ENCODE measurements at regions not wholly inside any gene's neighbourhood (a gene's known extent, or its start where the extent isn't known, plus 50 kb on each side); places are given as distances from the start of the nearest gene placed in this dataset.
"Not testable (repeated sequence)": the region's sequence is repeated elsewhere in the genome, so short reads cannot be mapped to it uniquely, and the experiment has no call there.

DNA sequence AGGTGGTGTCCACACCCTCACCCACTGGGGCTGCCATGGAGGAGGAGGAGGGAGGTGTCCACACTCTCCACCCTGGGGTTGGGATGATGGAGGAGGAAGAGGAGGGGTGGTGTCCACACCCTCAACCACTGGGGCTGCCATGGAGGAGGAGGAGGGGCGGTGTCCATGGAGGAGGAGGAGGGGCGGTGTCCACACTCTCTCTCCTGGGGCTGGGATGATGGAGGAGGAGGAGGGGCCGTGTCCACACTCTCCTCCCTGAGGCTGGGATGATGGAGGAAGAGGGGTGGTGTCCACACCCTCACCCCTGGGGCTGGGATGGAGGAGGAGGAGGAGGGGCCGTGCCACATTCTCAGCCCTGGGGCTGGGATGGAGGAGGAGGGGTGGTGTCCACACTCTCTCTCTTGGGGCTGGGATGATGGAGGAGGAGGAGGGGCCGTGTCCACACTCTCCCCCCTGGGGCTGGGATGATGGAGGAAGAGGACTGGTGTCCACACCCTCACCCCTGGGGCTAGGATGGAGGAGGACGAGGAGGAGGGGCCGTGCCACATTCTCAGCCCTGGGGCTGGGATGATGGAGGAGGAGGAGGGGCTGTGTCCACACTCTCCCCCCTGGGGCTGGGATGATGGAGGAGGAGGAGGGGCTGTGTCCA lies 231.7 kb downstream of the CRLF2 start (continued):
- TF ChIP-seq GABPA (IDR thresholded peaks at IDR 0.05; ENCODE audit: borderline replicate concordance, insufficient read depth, low read length) (no peak), EGR1 (IDR thresholded peaks at IDR 0.05; ENCODE audit: borderline replicate concordance, low read depth, low read length) (no peak)

DNA sequence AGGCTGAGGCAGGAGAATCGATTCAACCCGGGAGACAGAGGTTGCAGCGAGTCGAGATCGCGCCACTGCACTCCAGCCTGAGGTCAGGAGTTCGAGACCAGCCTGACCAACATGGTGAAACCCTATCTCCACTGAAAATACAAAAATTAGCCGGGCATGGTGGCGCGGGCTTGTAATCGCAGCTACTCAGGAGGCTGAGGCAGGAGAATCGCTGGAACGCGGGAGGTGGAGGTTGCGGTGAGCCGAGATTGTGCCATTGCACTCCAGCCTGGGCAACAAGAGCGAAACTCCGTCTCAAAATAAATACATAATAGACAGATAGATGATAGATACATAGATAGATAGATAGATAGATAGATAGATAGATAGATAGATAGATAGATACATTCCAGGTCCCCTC lies 233.3 kb downstream of the CRLF2 start:
- H3K27ac ChIP-seq (ENCODE audit: low read depth, low read length); POLR2A ChIA-PET (ENCODE audit: partially characterized antibody); H2BK5ac ChIP-seq (ENCODE audit: low read depth, low read length); H3K14ac ChIP-seq (ENCODE audit: insufficient read length); H3K9ac ChIP-seq (replicated peaks in 1 of 4; ENCODE audit: extremely low read depth in 1 of 4, low read depth in 3 of 4, low read length in 3 of 4); H3K18ac ChIP-seq (ENCODE audit: extremely low read depth, low read length); H3K36me3 ChIP-seq (ENCODE audit: control insufficient read depth in 2 of 4, insufficient read depth in 4 of 4, low read length in 3 of 4); H3K27me3 ChIP-seq (replicated peaks in 1 of 4; ENCODE audit: control insufficient read depth in 3 of 4, extremely low read depth in 1 of 4, insufficient read depth in 3 of 4, low read length in 3 of 4); H2AK5ac ChIP-seq (ENCODE audit: low read depth, low read length); H4K5ac ChIP-seq (ENCODE audit: insufficient read length, low read depth, low read length); DNase-seq (ENCODE audit: low read depth in 1 of 2, low spot score in 2 of 2); H3K23me2 ChIP-seq (ENCODE audit: low read depth, low read length); H2AFZ ChIP-seq (ENCODE audit: low read length); H3K23ac ChIP-seq (ENCODE audit: insufficient read length); H4K20me1 ChIP-seq (replicated peaks in 1 of 2; ENCODE audit: control insufficient read depth in 1 of 2, insufficient read depth in 2 of 2, low read length in 2 of 2); H2BK15ac ChIP-seq (ENCODE audit: low read length); H3K9me3 ChIP-seq (ENCODE audit: insufficient read depth in 2 of 2, low read depth in 1 of 2, low read length in 1 of 2); FAIRE-seq; H2BK20ac ChIP-seq (ENCODE audit: low read length); H3K4me3 ChIP-seq (ENCODE audit: extremely low read depth in 1 of 4, insufficient read depth in 2 of 4, low read depth in 3 of 4, low read length in 4 of 4); H2BK12ac ChIP-seq (ENCODE audit: low read depth, low read length); H4K8ac ChIP-seq (ENCODE audit: extremely low read depth, insufficient read depth, low read length); H2BK120ac ChIP-seq (replicated peaks; ENCODE audit: low read depth, low read length); H3K4ac ChIP-seq (replicated peaks; ENCODE audit: insufficient read length, low read depth, low read length); H3K56ac ChIP-seq (replicated peaks; ENCODE audit: insufficient read length, low read depth, low read length); CTCF ChIA-PET (ENCODE audit: partially characterized antibody); H3K79me1 ChIP-seq (ENCODE audit: low read depth, low read length); H3K79me2 ChIP-seq (ENCODE audit: control insufficient read depth in 1 of 2, insufficient read depth in 2 of 2, low read length in 2 of 2); H4K91ac ChIP-seq (replicated peaks; ENCODE audit: insufficient read length, low read length): not testable (repeated sequence)
- H3K4me1 ChIP-seq (replicated peaks in 1 of 4; ENCODE audit: control insufficient read depth in 3 of 4, insufficient read depth in 4 of 4, low read length in 3 of 4): peaks cover 0 to 31% (median 19%) of the 10 kb centered on the region in 4 experiments; a peak in 6 of 7 replicates
- 95% methylated on average over 18 of the region's 18 CpGs; no CpG with 5 or more reads in 1 of the 2 experiments for WGBS, 2 experiments (ENCODE audit: extremely low coverage in 1 of 2, insufficient coverage in 1 of 2, insufficient read length in 1 of 2, insufficient replicate concordance in 2 of 2, low coverage in 1 of 2, low lambda C conversion rate in 2 of 2, missing lambda C conversion rate in 1 of 2)
- peak overlapping the region in 1 of 2 experiments; percentile 20; a peak in 1 of 4 replicates for H3K4me2 ChIP-seq (ENCODE audit: insufficient read depth in 1 of 2, low read depth in 2 of 2, low read length in 2 of 2)

Measured in H1 (cell line).